ENCODE measurements at regions not wholly inside any gene's neighbourhood (a gene's known extent, or its start where the extent isn't known, plus 50 kb on each side); places are given as distances from the start of the nearest gene placed in this dataset.

DNA sequence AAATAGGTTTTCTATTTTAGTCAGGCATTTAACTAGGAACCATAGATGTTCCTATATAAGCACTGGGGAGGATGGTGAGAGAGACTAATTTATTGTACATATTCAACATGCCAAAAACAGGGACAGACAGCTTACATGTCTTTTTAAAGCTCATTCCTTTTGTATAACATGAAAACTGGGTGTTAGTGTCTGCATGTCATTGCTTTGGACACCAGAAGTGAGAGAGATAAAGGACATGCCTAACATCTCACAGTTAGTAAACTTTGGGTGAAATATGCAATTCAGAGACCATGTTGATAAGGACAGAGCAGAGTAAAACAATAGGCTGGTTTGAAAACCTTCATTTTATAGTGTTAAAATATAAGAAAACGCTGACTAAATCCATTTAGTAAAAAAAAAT, 860.0 kb upstream of the LCORL start:
- H3K4me3 ChIP-seq = no peak overlapping the region
- no peaks in the 10 kb centered on the region for H3K27me3 ChIP-seq
- no peaks in the 10 kb centered on the region for H3K36me3 ChIP-seq
- no peak for DNase-seq
- no peak overlapping the region for H3K27ac ChIP-seq
- H3K4me1 ChIP-seq = peaks cover 9% of the 10 kb centered on the region
- H3K9me3 ChIP-seq (replicated peaks) = no peaks in the 10 kb centered on the region

DNA sequence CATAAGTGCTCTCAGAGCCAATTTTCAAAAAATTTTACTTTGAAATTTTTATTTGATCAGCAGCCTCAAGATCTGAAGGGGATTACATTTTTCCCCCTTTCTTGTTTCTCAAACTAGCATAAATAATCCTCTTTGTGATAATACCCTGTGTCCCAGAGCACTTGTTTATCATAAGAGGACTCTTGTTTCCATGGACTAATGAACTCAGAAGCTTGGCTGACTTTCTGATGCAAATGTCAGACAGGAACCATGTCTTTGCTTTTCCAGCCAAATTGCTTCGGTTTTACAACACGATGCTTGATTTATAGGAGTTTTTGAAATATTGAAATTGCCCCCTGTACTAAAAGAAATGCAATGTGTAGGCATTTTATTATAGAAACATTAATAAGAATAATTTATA, 859.3 kb upstream of the LCORL start:
- no peaks in the 10 kb centered on the region for H3K27me3 ChIP-seq
- DNase-seq = no peak
- no peaks in the 10 kb centered on the region for H3K9me3 ChIP-seq (replicated peaks)
- peaks cover 9% of the 10 kb centered on the region for H3K4me1 ChIP-seq
- H3K4me3 ChIP-seq = no peak overlapping the region
- no peaks in the 10 kb centered on the region for H3K36me3 ChIP-seq
- no peak overlapping the region for H3K27ac ChIP-seq

- H3K36me3 ChIP-seq = no peaks in the 10 kb centered on the region
- H3K27ac ChIP-seq = no peak overlapping the region
- no peaks in the 10 kb centered on the region for H3K9me3 ChIP-seq (replicated peaks)
- no peak for DNase-seq
- H3K4me3 ChIP-seq = no peak overlapping the region
- peaks cover 9% of the 10 kb centered on the region for H3K4me1 ChIP-seq
- H3K27me3 ChIP-seq = no peaks in the 10 kb centered on the region
Measured at GRCh38 chr4:18878561-18878960, 857.0 kb upstream of the LCORL start.

DNA sequence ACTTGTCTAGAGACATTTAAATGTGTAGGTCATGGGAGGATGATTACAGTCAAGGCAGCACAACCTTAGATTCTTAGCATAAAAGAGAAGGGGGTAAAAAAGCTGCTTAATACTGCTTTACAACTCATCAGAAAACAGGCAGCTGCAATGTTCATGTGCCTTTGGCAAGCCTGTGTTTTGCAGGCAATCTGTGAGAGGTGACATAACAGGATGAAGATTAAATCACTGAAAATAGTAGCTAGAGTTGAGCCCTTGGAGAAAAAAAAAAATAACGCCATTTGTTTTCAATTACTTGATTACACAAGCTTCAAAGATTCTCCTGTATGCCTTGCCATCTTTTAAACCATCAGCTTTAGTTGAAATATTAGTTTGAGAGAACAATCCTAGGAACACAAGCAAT, 847.6 kb upstream of the LCORL start:
- Histone ChIP-seq H3K27me3 (no peaks in the 10 kb centered on the region), H3K4me1 (no peaks in the 10 kb centered on the region), H3K9me3 (replicated peaks) (no peaks in the 10 kb centered on the region), H3K27ac (no peak overlapping the region), H3K36me3 (no peaks in the 10 kb centered on the region), H3K4me3 (no peak overlapping the region)
- DNase-seq = no peak

- no peaks in the 10 kb centered on the region for H3K4me1 ChIP-seq
- H3K27me3 ChIP-seq = no peaks in the 10 kb centered on the region
- no peaks in the 10 kb centered on the region for H3K36me3 ChIP-seq
- H3K27ac ChIP-seq = no peak overlapping the region
- no peak for DNase-seq
- H3K4me3 ChIP-seq = no peak overlapping the region
- H3K9me3 ChIP-seq (replicated peaks) = no peaks in the 10 kb centered on the region
Measured at GRCh38 chr4:18860836-18861530, 839.4 kb upstream of the LCORL start.

DNA sequence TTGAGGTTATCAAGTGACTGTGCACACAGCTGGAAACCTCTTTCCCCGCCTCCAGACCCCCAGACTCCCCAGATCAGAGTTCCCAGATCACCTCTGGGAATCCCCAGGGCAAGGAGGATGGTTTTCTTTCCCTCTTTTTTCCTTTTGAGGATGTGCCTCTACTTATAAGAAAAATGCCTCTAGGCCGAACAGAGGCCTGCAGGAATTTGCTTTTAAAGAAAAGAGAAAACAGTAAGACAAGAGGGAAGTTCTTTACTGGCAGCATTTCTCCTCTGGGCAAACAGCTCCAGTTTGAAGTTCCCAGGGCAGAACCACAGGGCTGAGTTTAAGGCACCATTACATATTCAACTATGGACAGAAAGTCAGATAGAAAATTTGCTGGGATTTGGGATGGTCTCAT, 837.9 kb upstream of the LCORL start:
- no peaks in the 10 kb centered on the region for H3K27me3 ChIP-seq
- H3K4me3 ChIP-seq = no peak overlapping the region
- DNase-seq = no peak
- H3K36me3 ChIP-seq = no peaks in the 10 kb centered on the region
- no peaks in the 10 kb centered on the region for H3K4me1 ChIP-seq
- H3K27ac ChIP-seq = no peak overlapping the region
- no peaks in the 10 kb centered on the region for H3K9me3 ChIP-seq (replicated peaks)

- DNase-seq = no peak
- Histone ChIP-seq H3K27me3 (no peaks in the 10 kb centered on the region), H3K4me1 (no peaks in the 10 kb centered on the region), H3K4me3 (no peak overlapping the region), H3K36me3 (no peaks in the 10 kb centered on the region), H3K9me3 (replicated peaks) (no peaks in the 10 kb centered on the region), H3K27ac (no peak overlapping the region)
Measured at GRCh38 chr4:18858229-18858922, 836.8 kb upstream of the LCORL start.

GRCh38 chr4:18850867-18851266, 829.3 kb upstream of the LCORL start:
- Histone ChIP-seq H3K9me3 (replicated peaks) (no peaks in the 10 kb centered on the region), H3K4me1 (no peaks in the 10 kb centered on the region), H3K36me3 (no peaks in the 10 kb centered on the region), H3K4me3 (no peak overlapping the region), H3K27me3 (no peaks in the 10 kb centered on the region), H3K27ac (no peak overlapping the region)
- no peak for DNase-seq

GRCh38 chr4:18847249-18847890, 825.8 kb upstream of the LCORL start:
- no peaks in the 10 kb centered on the region for H3K27me3 ChIP-seq
- no peaks in the 10 kb centered on the region; the same call in 1 of the 2 replicates for H3K9me3 ChIP-seq (replicated peaks)
- H3K4me3 ChIP-seq = no peak overlapping the region
- no peaks in the 10 kb centered on the region for H3K4me1 ChIP-seq
- DNase-seq = no peak
- H3K36me3 ChIP-seq = no peaks in the 10 kb centered on the region
- no peak overlapping the region for H3K27ac ChIP-seq

DNA sequence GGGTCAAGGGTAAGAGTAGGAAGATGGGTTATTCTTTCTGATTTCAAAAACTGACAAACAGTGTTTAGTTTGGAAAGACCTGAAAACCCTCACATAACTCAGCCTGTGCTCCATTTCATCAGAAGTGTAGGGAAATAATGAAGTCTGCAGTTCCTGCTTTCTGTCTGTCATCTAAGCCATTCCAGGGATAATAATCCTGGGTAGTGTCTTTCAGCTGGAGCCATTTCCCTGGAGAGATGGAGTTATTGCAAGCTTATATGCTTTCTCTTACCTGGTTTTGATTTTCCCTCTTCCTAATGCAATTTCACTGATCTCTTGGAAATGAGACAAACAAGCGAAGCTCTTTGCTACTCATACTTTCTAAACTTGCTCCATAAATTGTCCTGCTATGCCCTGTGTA, 824.8 kb upstream of the LCORL start:
- H3K27ac ChIP-seq = no peak overlapping the region
- no peaks in the 10 kb centered on the region; the same call in 1 of the 2 replicates for H3K27me3 ChIP-seq
- no peaks in the 10 kb centered on the region for H3K4me1 ChIP-seq
- no peaks in the 10 kb centered on the region; the same call in 1 of the 2 replicates for H3K9me3 ChIP-seq (replicated peaks)
- H3K36me3 ChIP-seq = no peaks in the 10 kb centered on the region
- no peak overlapping the region for H3K4me3 ChIP-seq
- DNase-seq = no peak

DNA sequence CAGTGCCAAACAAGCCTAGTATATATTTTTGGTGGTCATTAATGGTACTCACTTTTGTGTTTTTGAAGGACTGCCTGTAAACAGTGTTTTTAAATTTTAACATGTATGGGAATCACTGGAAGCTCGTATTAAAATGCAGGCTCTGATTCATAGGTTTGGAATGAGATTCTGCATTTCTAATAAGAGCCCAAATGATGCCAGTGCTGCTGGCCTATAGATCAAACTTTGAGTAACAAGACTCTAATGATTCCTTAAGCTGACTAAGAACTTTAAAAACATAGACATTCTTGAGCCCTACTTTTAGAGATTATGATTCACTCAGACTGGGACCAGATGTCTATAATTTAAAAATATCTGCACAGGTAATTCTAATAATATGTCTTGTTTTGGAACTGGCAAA, 823.2 kb upstream of the LCORL start:
- DNase-seq = no peak

GRCh38 chr4:18842431-18842830, 820.9 kb upstream of the LCORL start:
- H3K27me3 ChIP-seq = no peaks in the 10 kb centered on the region; the same call in 1 of the 2 replicates
- H3K4me1 ChIP-seq = no peaks in the 10 kb centered on the region
- no peaks in the 10 kb centered on the region; the same call in 1 of the 2 replicates for H3K9me3 ChIP-seq (replicated peaks)
- H3K4me3 ChIP-seq = no peak overlapping the region
- no peak for DNase-seq
- H3K36me3 ChIP-seq = no peaks in the 10 kb centered on the region
- no peak overlapping the region for H3K27ac ChIP-seq

More for the DNA sequence above, 823.2 kb upstream of the LCORL start:
- Histone ChIP-seq H3K4me3 (no peak overlapping the region), H3K27me3 (no peaks in the 10 kb centered on the region; the same call in 1 of the 2 replicates), H3K36me3 (no peaks in the 10 kb centered on the region), H3K9me3 (replicated peaks) (no peaks in the 10 kb centered on the region; the same call in 1 of the 2 replicates), H3K4me1 (no peaks in the 10 kb centered on the region), H3K27ac (no peak overlapping the region)

DNA sequence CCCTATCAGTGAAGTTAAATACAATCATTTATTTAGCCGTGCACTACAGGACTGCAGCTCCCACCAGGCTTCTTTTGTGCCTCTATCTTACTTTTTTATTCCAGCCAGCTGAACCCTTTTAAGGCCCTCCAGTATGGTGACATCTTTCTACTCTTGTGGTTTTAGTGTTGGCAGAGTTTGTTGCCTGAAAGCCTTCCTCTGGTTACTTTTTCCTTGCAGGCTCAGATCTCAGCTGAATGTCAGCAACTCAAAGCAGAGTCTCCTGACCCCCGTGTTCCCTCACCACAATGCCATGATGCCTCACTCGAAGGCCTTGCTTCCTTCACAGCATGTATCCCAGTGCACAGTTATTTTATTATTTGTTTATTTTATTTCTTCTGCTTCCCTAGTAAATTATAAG, 818.9 kb upstream of the LCORL start:
- H3K27me3 ChIP-seq = no peaks in the 10 kb centered on the region; the same call in 1 of the 2 replicates
- H3K36me3 ChIP-seq = no peaks in the 10 kb centered on the region
- H3K9me3 ChIP-seq (replicated peaks) = no peaks in the 10 kb centered on the region; the same call in 1 of the 2 replicates
- H3K4me3 ChIP-seq = no peak overlapping the region
- no peaks in the 10 kb centered on the region for H3K4me1 ChIP-seq
- H3K27ac ChIP-seq = no peak overlapping the region
- DNase-seq = no peak

DNA sequence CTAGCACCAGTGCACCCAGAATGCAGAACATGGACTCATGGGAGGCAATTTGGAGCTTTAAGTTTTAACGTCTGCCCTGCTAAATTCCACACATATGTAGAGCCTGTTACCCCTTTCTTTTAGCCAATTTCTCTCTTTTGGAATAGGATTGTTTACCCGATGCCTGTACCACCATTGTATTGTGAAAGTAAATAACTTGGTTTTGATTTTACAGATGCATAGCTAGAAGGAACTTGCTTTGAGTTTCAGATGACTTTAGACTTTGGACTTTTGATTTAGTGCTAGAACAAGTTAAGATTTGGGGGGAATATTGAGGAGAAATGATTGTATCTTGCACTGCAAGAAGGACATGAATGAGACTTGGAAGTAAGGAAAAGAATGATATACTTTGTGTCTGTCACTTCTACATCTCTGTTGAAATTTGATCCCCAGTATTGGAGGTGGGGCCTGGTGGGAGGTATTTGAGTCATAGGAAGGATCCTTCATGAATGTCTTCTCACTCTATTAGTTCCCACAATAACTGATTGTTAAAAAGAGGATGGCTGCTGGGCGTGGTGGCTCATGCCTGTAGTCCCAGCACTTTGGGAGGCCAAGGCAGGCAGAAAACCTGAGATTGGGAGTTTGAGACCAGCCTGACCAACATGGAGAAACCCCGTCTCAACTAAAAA, 794.8 kb upstream of the LCORL start:
- DNase-seq = no peak
- Histone ChIP-seq H3K27me3 (no peaks in the 10 kb centered on the region), H3K27ac (no peak overlapping the region), H3K36me3 (no peaks in the 10 kb centered on the region), H3K4me3 (no peak overlapping the region), H3K4me1 (no peaks in the 10 kb centered on the region), H3K9me3 (replicated peaks) (no peaks in the 10 kb centered on the region)

- H3K36me3 ChIP-seq = no peaks in the 10 kb centered on the region
- H3K9me3 ChIP-seq (replicated peaks) = no peaks in the 10 kb centered on the region
- no peak overlapping the region for H3K4me3 ChIP-seq
- H3K27ac ChIP-seq = no peak overlapping the region
- peak in 1 of 2 experiments; percentile 8 for DNase-seq
- H3K27me3 ChIP-seq = no peaks in the 10 kb centered on the region
- H3K4me1 ChIP-seq = no peaks in the 10 kb centered on the region
Measured at GRCh38 chr4:18815779-18816173, 794.2 kb upstream of the LCORL start.

Measured in SJCRH30 (cell line).